ENCODE measurements at regions not wholly inside any gene's neighbourhood (a gene's known extent, or its start where the extent isn't known, plus 50 kb on each side); places are given as distances from the start of the nearest gene placed in this dataset.

- TF ChIP-seq CTCF (IDR thresholded peaks at IDR 0.05) (no peak), POLR2A (IDR thresholded peaks at IDR 0.05) (no peak)
Measured at GRCh38 chr15:58369261-58369701, 62.5 kb upstream of the LIPC start.
